HCT116 (cell line): ENCODE measurements at regions not wholly inside any gene's neighbourhood (a gene's known extent, or its start where the extent isn't known, plus 50 kb on each side); places are given as distances from the start of the nearest gene placed in this dataset.

Experiments
- ATAC-seq: fragments of 200-7000 bp; cut with Tn5 transposase; 2 replicates; pipeline ENCODE4 v1.9.1; 2020; ENCODE audit warnings: mild to moderate bottlenecking, moderate library complexity
- BruUV-seq: library from RNA; stranded (reverse); fragments of 400-500 nt; replicated peaks from 2 replicates; lab custom pipeline; 2021; lab: Mats Ljungman, UMichigan
- CTCF ChIA-PET: fragments of 300-600 bp; sonication (Branson Sonifier 250); formaldehyde crosslinking; loops from one replicate; lab custom pipeline; 2021; ENCODE audit warnings: antibody characterized with exemption; lab: Charles Lee
- POLR2A ChIA-PET: fragments of 300-600, 350-600 bp; sonication (Branson Sonifier 250); formaldehyde crosslinking; loops from one replicate; lab custom pipeline; 2021; ENCODE audit warnings: antibody characterized with exemption; lab: Charles Lee
- RAD21 ChIA-PET, 2 experiments: fragments of 300-600 bp; sonication (Branson Sonifier 250); formaldehyde crosslinking; loops; one replicate each; lab custom pipeline; 2023; ENCODE audit warnings: low total read pairs in 2 of 2; ENCODE audit not compliant: uncharacterized antibody in 2 of 2, unreplicated experiment in 2 of 2, low non-redundant PET in 1 of 2; lab: Charles Lee
- DNase-seq: peaks from one replicate; pipeline ENCODE4 v3.0.0-alpha.2; 2010; ENCODE audit warnings: low read depth, low spot score
- H2AFZ ChIP-seq: fragments of 200-600 bp; shearing (Covaris generic), sonication (generic); 2 replicates; pipeline ENCODE4 v1.6.1; 2017; ENCODE audit warnings: low read depth, mixed run types, mixed read lengths, antibody characterized with exemption, low read length; ENCODE audit not compliant: poor library complexity, severe bottlenecking
- H3K27ac ChIP-seq: 2 replicates; pipeline ENCODE4 v1.5.1; 2012; ENCODE audit warnings: low read depth, low read length
- H3K27me3 ChIP-seq: fragments of 200-600 bp; sonication (generic); 2 replicates; pipeline ENCODE4 v1.6.1; 2016; ENCODE audit warnings: mixed run types, low read length, mixed read lengths; ENCODE audit not compliant: insufficient read depth
- H3K36me3 ChIP-seq, 2 experiments: fragments of 200-500 bp in 1 of 2; fragments of 200-600 bp in 1 of 2; sonication (Bioruptor generic) in 1 of 2; sonication (generic) in 1 of 2; 2 replicates each; pipeline versions ENCODE4 v1.5.1 to v1.6.1; 2014 to 2016; ENCODE audit warnings: low read length in 2 of 2, inconsistent platforms in 1 of 2, mixed read lengths in 1 of 2, mixed run types in 1 of 2; ENCODE audit not compliant: insufficient read depth in 2 of 2, control insufficient read depth in 1 of 2
- H3K4me1 ChIP-seq, 2 experiments: fragments of 200-600 bp in 1 of 2; sonication (generic) in 1 of 2; 2 replicates each; pipeline versions ENCODE4 v1.5.1 to v1.6.1; 2012 to 2017; ENCODE audit warnings: low read length in 2 of 2, inconsistent platforms in 1 of 2, mild to moderate bottlenecking in 1 of 2, mixed read lengths in 1 of 2, mixed run types in 1 of 2, moderate library complexity in 1 of 2; ENCODE audit not compliant: insufficient read depth in 2 of 2, control insufficient read depth in 1 of 2
- H3K4me2 ChIP-seq: fragments of 200-600 bp; sonication (generic); 2 replicates; pipeline ENCODE4 v1.6.1; 2017; ENCODE audit warnings: mixed run types, low read length, mixed read lengths
- H3K4me3 ChIP-seq, 2 experiments: fragments of 200-600 bp in 1 of 2; sonication (generic) in 1 of 2; replicated peaks in 1 of 2; 2 replicates each; pipeline ENCODE4 v1.5.1; 2011 to 2016; ENCODE audit warnings: low read length in 2 of 2, control low read depth in 1 of 2, low read depth in 1 of 2, mild to moderate bottlenecking in 1 of 2, mixed read lengths in 1 of 2, mixed run types in 1 of 2
- H3K79me2 ChIP-seq: fragments of 200-600 bp; sonication (generic); 2 replicates; pipeline ENCODE4 v1.6.1; 2017; ENCODE audit warnings: mild to moderate bottlenecking, mixed run types, low read length, moderate library complexity, mixed read lengths; ENCODE audit not compliant: insufficient read depth
- H3K9ac ChIP-seq: fragments of 200-600 bp; sonication (generic); 2 replicates; pipeline ENCODE4 v1.6.1; 2016; ENCODE audit warnings: low read length, mixed read lengths
- H3K9me2 ChIP-seq: fragments of 200-600 bp; sonication (generic), shearing (Covaris generic); 2 replicates; pipeline ENCODE4 v1.6.1; 2017; ENCODE audit warnings: mixed run types, mild to moderate bottlenecking, moderate library complexity; ENCODE audit not compliant: insufficient read depth
- H3K9me3 ChIP-seq, 2 experiments: fragments of 200-500 bp in 1 of 2; fragments of 200-600 bp in 1 of 2; sonication (Bioruptor generic) in 1 of 2; sonication (generic) in 1 of 2; 2 replicates each; pipeline ENCODE4 v1.6.1; 2014 to 2017; ENCODE audit warnings: low read length in 2 of 2, mixed read lengths in 2 of 2, inconsistent platforms in 1 of 2, low read depth in 1 of 2, mild to moderate bottlenecking in 1 of 2, mixed run types in 1 of 2, moderate library complexity in 1 of 2; ENCODE audit not compliant: control insufficient read depth in 1 of 2, insufficient read depth in 1 of 2
- H4K20me1 ChIP-seq: fragments of 200-600 bp; sonication (generic), shearing (Covaris generic); 2 replicates; pipeline ENCODE4 v1.6.1; 2017; ENCODE audit warnings: mixed run types, mild to moderate bottlenecking, moderate library complexity; ENCODE audit not compliant: insufficient read depth
- ATF3 ChIP-seq: IDR thresholded peaks from 2 replicates; pipeline ENCODE4 v1.6.1; 2012
- CBX3 ChIP-seq: IDR thresholded peaks from 2 replicates; pipeline ENCODE4 v1.6.1; 2012; ENCODE audit warnings: low read depth
- CTCF ChIP-seq, 3 experiments: fragments of 200-600 bp in 1 of 3; sonication (generic) in 1 of 3; IDR thresholded peaks in 2 of 3; conservative IDR thresholded peaks in 1 of 3; 2 replicates each; pipeline ENCODE4 v1.5.1; 2012 to 2017; ENCODE audit warnings: low read depth in 2 of 3, low read length in 2 of 3, antibody characterized with exemption in 1 of 3, borderline replicate concordance in 1 of 3, control low read depth in 1 of 3, mild to moderate bottlenecking in 1 of 3, mixed read lengths in 1 of 3, mixed run types in 1 of 3, moderate library complexity in 1 of 3; ENCODE audit not compliant: insufficient read depth in 1 of 3
- EGR1 ChIP-seq: IDR thresholded peaks from 2 replicates; pipeline ENCODE4 v1.6.1; 2012; ENCODE audit warnings: low read depth
- EZH2 ChIP-seq: fragments of 200-600 bp; sonication (generic); IDR thresholded peaks from 2 replicates; pipeline ENCODE4 v1.6.1; 2017; ENCODE audit warnings: antibody characterized with exemption, mixed run types
- JUND ChIP-seq: IDR thresholded peaks from 2 replicates; pipeline ENCODE4 v1.6.1; 2012
- MAX ChIP-seq: IDR thresholded peaks from 2 replicates; pipeline ENCODE4 v1.6.1; 2012
- RAD21 ChIP-seq: IDR thresholded peaks from 2 replicates; pipeline ENCODE4 v1.6.1; 2012; ENCODE audit warnings: low read depth, mild to moderate bottlenecking
- SIN3A ChIP-seq: IDR thresholded peaks from 2 replicates; pipeline ENCODE4 v1.6.1; 2012; ENCODE audit warnings: low read depth
- SRF ChIP-seq: IDR thresholded peaks from 2 replicates; pipeline ENCODE4 v1.6.1; 2012; ENCODE audit warnings: low read depth
- TCF7L2 ChIP-seq: IDR thresholded peaks from 2 replicates; pipeline ENCODE4 v1.7.0; 2011; ENCODE audit warnings: borderline replicate concordance, inconsistent platforms; ENCODE audit not compliant: insufficient read depth, insufficient read length; ENCODE audit errors: extremely low read depth
- ZNF274 ChIP-seq: fragments of 200-500 bp; sonication (Bioruptor generic); IDR thresholded peaks from 2 replicates; pipeline ENCODE4 v1.6.1; 2014; ENCODE audit warnings: mild to moderate bottlenecking, low read depth, low read length, inconsistent platforms
- intact Hi-C: fragments of 100-400 bp; cut with micrococcal nuclease; formaldehyde crosslinking; loops from 2 replicates; pipeline ENCODE4 v1.10.0; 2022
- TF ChIP-seq, protein P1 (sequence below): IDR thresholded peaks from 2 replicates; pipeline ENCODE4 v1.6.1; 2012; ENCODE audit warnings: low read depth

- Histone ChIP-seq H3K4me2 (no peak overlapping the region), H3K4me3 (no peak overlapping the region), H3K27me3 (no peaks in the 10 kb centered on the region), H3K4me1 (no peaks in the 10 kb centered on the region), H3K9ac (no peak overlapping the region), H3K27ac (no peak overlapping the region), H3K36me3 (no peaks in the 10 kb centered on the region), H4K20me1 (no peaks in the 10 kb centered on the region), H3K79me2 (no peaks in the 10 kb centered on the region), H2AFZ (no peak overlapping the region), H3K9me2 (no peaks in the 10 kb centered on the region), H3K9me3 (no peaks in the 10 kb centered on the region)
- intact Hi-C loops: no loop called here
- POLR2A ChIA-PET: no interaction called here
- no peak for DNase-seq
- no TSS peak for BruUV-seq
- CTCF ChIA-PET: no interaction called here
- no peak for ATAC-seq
- RAD21 ChIA-PET: no interaction called here
- TF ChIP-seq EZH2 (no peak), CBX3 (no peak), TCF7L2 (no peak), SRF (no peak), MAX (no peak)
Observed at GRCh38 chrX:122184791-122185190, 999.3 kb upstream of the GRIA3 start.

- no peaks in the 10 kb centered on the region for H3K9me3 ChIP-seq
- RAD21 ChIA-PET: no interaction called here
- no peaks in the 10 kb centered on the region for H3K4me1 ChIP-seq
- H3K9me2 ChIP-seq: no peaks in the 10 kb centered on the region
- no peak overlapping the region for H3K4me2 ChIP-seq
- intact Hi-C loops: no loop called here
- no peak overlapping the region for H2AFZ ChIP-seq
- no peaks in the 10 kb centered on the region for H3K27me3 ChIP-seq
- H4K20me1 ChIP-seq: no peaks in the 10 kb centered on the region
- H3K36me3 ChIP-seq: no peaks in the 10 kb centered on the region
- H3K79me2 ChIP-seq: no peaks in the 10 kb centered on the region
- H3K27ac ChIP-seq: no peak overlapping the region
- CTCF ChIA-PET: no interaction called here
- no peak overlapping the region for H3K4me3 ChIP-seq
- no TSS peak for BruUV-seq
- ATAC-seq (no peak), DNase-seq (no peak)
- H3K9ac ChIP-seq: no peak overlapping the region
- POLR2A ChIA-PET: no interaction called here
- TF ChIP-seq SRF (no peak), SIN3A (no peak), TCF7L2 (no peak), CTCF (IDR thresholded peaks at IDR 0.05 in 2 of 3, conservative IDR thresholded peaks at IDR 0.05 in 1 of 3; ENCODE audit: borderline replicate concordance in 1 of 3, insufficient read depth in 1 of 3, low read depth in 2 of 3, low read length in 2 of 3) (no peak), ATF3 (no peak), ZNF274 (no peak), RAD21 (no peak), EGR1 (no peak), JUND (no peak)
- TF ChIP-seq, protein P1, sequence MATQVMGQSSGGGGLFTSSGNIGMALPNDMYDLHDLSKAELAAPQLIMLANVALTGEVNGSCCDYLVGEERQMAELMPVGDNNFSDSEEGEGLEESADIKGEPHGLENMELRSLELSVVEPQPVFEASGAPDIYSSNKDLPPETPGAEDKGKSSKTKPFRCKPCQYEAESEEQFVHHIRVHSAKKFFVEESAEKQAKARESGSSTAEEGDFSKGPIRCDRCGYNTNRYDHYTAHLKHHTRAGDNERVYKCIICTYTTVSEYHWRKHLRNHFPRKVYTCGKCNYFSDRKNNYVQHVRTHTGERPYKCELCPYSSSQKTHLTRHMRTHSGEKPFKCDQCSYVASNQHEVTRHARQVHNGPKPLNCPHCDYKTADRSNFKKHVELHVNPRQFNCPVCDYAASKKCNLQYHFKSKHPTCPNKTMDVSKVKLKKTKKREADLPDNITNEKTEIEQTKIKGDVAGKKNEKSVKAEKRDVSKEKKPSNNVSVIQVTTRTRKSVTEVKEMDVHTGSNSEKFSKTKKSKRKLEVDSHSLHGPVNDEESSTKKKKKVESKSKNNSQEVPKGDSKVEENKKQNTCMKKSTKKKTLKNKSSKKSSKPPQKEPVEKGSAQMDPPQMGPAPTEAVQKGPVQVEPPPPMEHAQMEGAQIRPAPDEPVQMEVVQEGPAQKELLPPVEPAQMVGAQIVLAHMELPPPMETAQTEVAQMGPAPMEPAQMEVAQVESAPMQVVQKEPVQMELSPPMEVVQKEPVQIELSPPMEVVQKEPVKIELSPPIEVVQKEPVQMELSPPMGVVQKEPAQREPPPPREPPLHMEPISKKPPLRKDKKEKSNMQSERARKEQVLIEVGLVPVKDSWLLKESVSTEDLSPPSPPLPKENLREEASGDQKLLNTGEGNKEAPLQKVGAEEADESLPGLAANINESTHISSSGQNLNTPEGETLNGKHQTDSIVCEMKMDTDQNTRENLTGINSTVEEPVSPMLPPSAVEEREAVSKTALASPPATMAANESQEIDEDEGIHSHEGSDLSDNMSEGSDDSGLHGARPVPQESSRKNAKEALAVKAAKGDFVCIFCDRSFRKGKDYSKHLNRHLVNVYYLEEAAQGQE: no peak
Observed at GRCh38 chrX:122187069-122187713, 996.9 kb upstream of the GRIA3 start.
